Keratinocyte (primary cell): ENCODE measurements at regions not wholly inside any gene's neighbourhood (a gene's known extent, or its start where the extent isn't known, plus 50 kb on each side); places are given as distances from the start of the nearest gene placed in this dataset.

Experiments used
- CTCF ChIP-seq, 3 experiments: IDR thresholded peaks in 1 of 3; conservative IDR thresholded peaks in 1 of 3; optimal IDR thresholded peaks in 1 of 3; 2 replicates in 2 of 3; 3 replicates in 1 of 3; pipeline versions ENCODE3 to v1.5.1; 2011; ENCODE audit warnings: low read length in 3 of 3, mild to moderate bottlenecking in 3 of 3, moderate library complexity in 2 of 3, control low read depth in 1 of 3, inconsistent platforms in 1 of 3; ENCODE audit not compliant: insufficient read depth in 2 of 3; ENCODE audit errors: extremely low read depth in 1 of 3
- EZH2 ChIP-seq: IDR thresholded peaks from one replicate; pipeline ENCODE4 v1.6.1; 2012; ENCODE audit warnings: inconsistent platforms, mild to moderate bottlenecking, low read length, moderate library complexity

- TF ChIP-seq CTCF (optimal IDR thresholded peaks at IDR 0.05 in 1 of 3, IDR thresholded peaks at IDR 0.05 in 1 of 3, conservative IDR thresholded peaks at IDR 0.05 in 1 of 3; ENCODE audit: extremely low read depth in 1 of 3, insufficient read depth in 2 of 3, low read length in 3 of 3) (no peak), EZH2 (no peak)
Measured at GRCh38 chr16:72487283-72487682, 315.3 kb upstream of the PMFBP1 start.
